ENCODE measurements at regions not wholly inside any gene's neighbourhood (a gene's known extent, or its start where the extent isn't known, plus 50 kb on each side); places are given as distances from the start of the nearest gene placed in this dataset.

DNA sequence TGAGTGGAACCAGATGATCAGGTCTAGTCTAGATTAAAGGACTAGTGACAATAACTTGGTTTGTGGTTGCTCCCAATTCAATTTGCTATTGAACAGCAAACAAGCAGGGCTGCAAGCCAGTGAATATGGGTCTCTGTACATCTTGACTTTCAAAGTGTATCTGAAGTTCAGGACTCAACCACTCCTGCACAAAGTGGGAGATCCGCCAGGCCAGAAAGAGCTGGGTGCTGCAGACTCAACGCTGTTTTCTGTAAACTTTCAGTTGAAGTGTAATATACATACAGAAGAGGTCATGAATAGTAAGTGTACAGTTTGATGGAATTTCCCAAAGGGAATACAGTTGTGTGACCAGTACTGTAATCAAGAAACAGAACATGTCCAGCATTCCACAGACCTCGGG lies 416.6 kb downstream of the RPS24 start:
- DNase-seq (ENCODE audit: low spot score), result peak; percentile 51

DNA sequence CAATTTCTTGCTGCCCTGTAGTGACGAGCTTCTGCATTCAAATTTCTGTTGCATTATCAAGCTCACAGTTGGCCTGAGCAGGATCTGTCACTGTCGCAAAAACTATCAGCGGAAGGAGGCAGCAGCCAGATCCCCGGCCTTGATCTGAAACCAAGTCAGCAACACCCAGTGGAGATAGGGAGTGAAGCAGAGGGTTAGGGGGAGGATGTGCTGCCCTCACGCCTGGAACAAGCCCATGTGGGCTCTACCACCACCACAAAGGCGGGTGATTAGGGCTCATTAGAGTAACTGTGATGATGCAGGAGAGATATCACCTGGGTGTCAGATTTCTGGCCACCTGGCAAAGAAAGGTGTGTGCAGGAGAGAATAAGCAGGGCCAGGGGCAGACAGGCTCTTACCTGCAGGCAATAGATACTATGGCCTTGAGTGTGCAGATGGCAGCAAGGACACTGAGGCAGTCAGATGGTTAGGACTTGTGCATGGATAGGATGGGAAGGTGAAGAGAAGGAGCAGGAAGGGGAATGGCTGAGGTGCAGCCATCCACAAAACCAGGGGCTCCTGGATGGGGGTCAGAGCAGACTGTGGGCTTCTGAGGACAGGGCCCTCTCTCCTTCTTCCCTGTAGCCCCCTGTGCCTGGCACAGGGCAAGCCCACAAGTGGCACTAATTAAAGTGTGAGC lies 417.3 kb downstream of the RPS24 start:
- DNase-seq (ENCODE audit: low spot score), result peak; percentile 53

DNA sequence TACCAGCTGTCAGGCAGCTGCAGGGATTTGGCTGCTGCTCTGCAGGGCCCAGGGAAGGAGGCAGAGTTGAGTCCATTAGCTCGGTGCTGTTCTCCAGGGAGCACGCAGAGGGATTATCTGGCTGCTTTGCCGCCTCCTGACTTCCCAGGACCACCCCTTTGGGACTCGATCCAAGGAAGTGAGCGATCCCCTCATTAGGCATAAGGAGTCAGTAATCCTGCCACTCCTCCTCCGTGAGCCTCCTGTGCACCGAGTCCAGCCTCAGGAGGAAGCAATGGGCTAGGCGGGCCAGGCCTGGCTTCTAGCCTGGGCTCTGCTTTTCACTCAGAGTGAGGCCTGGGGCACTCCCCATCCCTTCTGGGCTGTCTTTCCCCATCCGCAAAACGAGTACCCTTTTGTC lies 417.9 kb downstream of the RPS24 start:
- DNase-seq (ENCODE audit: low spot score), result peak; percentile 89

DNA sequence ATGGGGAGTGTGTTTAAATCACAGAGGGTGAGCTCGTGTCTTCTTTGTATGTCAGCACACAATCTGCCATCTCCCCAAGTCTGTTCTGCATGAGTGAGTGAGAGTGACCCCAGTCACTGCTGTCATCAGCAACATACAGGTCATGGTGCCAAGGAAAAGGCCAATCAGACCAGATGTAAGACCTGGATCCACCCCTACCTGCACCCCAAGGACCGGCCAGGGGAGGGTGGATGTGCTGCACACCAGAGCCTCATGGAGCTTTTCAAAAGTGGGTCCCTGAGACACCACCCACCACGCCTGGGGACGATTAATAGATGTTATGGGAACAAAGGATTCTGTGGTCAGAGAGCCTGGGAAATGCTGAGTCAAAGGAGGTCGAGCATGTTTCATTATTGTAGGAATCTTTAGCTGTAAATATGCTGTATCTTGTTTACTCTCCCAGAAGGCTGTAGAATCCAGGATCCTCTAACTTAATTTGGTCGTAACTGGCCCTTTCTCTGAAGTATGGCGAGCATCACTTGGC lies 420.5 kb downstream of the RPS24 start:
- no peak for DNase-seq (ENCODE audit: low spot score)

DNA sequence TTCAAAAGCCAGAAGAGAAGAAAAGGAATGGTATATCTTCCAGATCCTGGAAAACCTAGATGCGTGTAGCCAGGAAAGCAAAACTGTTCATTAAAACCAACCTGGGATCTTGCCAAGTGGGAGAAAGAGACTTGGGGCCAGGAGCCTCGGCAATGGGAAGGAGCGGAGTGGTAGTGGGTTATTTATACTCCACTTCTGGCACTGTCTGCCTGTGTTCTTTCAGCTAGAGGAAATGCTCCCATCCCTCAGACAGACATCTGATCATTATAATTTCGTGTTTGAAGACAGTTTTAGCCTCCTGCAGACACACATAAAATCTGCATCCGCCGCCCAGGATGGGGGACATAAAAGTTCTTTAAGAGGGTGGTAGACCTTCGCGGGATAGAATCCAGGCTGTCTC lies 421.6 kb downstream of the RPS24 start:
- no peak for DNase-seq (ENCODE audit: low spot score)

DNA sequence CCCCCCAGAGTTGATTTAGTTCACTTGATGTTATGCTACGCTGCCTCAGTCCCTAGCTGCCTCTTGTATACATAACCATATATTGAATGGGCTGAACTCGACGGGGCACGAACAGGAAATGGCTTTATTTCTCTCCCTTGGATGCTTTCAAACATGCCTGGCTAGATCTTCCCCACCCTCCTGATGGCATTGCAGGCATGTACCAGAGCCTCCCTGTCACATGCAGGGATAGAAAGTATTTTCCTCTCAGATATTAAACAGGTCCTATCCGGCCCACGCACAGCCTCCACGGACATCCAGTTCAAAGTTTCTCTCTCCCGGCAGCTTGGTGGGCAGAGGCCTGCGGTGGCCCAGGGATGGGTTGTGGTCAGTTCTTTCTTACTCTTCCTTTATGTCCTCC lies 422.1 kb downstream of the RPS24 start:
- no peak for DNase-seq (ENCODE audit: low spot score)

DNA sequence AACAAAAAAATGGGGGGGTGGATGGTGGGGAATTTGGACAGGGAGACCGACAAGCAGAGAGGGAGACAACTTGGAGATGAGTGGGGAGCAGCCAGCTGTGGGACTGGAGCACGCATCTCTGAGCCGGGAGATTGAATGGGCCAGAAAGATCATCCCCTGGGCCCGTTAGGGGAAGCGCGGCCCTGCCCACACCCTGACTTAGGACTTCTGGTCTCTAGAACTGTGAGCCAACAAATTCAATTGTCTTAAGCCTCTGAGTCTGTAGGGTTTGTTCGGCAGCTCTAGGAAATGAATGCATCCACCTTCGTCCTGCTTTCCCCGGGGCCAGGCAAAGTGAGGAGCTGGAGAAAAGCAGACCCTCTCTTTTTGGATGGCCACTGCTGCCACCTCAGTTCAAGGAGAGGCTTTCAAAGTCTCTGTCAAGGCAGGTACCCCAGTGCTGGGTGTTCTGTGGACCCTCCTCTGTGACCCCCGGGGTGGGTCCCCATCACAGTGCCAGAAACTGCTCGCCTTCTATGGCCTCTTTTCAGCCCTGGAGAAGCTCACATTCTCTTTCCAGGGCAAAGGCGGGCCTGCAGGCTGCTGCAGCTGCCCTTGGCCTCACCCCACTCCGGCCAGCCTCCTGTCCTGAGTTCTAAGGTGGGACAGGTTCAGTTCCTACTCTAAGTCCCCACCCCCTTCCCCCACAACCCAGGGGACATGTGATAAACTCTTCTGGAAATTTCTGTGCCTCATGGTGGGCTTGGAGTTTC lies 423.2 kb downstream of the RPS24 start:
- DNase-seq (ENCODE audit: low spot score), result peak; percentile 65

DNA sequence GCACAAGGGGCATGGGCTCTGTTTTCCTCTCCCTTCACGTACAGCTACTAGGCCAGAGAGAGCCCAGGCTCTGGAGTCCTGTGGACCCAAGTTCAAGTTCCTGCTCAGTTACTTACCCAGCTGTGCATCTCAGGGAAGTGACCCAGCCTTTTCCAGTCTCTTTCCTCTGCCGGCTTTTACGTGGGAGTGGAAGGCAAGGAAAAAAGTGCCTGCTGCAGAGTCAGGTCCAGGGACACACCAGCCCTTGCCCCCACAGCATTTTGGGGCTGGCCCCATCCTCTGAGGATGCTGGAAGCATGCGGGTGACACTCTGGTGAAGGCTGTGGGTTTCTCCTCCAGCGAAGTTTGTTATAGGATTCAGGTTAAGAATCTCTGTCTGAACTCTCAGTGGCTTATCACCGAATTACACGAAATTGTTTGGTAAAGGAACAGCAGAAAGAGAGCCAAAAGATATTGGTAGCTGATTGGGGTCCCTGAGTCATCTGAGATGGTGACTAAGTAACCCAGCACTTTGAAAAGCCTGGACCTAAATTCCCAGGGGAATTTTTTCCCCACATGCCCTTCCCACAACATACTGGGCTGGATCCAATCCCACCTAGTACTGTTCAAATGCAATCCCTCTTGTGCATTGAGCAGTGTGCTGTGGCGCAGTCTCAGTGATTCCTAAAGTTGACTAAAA lies 424.3 kb downstream of the RPS24 start:
- DNase-seq (ENCODE audit: low spot score), result peak; percentile 60

DNA sequence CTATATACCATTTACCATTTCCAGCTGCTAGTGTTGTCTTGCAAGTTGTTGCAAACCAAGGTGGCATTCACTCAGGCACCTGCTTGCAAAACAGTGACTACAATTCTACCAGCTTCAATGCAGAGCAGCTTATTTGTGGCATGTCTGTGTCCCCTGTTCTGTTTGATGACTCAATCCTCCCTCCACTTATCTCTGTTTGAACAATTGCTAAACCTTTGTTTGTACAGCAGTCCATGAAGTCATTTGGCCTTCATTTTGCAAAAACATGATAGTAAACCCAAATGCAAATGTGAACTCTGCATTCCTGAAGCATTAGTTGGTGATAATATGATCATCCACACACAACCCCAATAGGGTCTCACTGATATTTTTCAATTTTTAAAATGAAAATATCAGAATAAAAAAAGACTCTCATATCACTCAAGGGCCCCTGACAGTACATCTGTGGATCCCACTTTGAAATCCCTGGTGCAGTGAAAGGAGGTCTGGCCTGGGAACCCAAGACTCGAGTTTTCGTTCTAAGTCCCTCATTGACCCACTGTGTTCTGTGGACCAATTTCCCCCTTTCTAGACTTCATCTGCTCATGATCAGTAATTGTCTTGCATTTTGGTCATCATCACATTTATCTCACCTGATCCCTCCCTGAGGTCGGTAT lies 425.4 kb downstream of the RPS24 start:
- no peak for DNase-seq (ENCODE audit: low spot score)

DNA sequence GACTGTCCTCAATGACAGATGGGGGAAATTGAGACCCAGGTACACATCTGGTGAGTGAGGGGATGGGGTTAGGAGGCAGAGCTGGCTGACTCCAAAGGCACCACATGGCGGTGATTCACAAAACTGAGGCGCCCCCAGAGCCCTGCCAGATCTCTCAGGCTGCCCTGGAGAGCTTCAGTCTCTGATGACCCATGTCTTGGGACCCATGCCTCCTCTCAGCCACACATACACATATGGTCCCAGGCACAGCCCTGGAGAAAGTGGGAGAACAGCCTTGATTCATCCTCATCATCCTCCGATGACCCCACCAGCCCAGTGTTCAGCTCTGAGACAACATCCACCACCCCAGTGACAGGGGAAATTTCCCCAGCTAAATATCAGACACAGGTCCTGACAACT lies 426.0 kb downstream of the RPS24 start:
- peak; percentile 74 for DNase-seq (ENCODE audit: low spot score)

DNA sequence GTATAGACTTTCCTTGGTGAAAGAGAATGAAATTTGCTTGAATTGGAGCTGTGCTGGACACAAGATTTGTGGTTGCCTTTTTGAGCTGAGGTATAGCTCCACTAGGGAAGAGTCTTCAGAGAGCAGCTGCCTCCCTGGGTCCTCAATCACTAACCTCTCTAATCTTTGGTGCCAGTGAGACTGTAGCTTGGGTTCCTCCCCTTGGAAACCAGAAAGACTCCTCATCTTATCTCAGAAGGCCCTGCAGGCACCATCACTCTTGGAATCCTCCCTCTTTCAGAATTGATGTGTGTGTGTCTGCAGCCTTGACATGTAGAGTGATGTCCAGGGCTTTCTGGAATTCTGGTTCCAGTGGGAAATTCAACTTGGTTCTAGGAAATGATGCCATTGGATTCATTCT lies 426.5 kb downstream of the RPS24 start:
- DNase-seq (ENCODE audit: low spot score), result no peak

DNA sequence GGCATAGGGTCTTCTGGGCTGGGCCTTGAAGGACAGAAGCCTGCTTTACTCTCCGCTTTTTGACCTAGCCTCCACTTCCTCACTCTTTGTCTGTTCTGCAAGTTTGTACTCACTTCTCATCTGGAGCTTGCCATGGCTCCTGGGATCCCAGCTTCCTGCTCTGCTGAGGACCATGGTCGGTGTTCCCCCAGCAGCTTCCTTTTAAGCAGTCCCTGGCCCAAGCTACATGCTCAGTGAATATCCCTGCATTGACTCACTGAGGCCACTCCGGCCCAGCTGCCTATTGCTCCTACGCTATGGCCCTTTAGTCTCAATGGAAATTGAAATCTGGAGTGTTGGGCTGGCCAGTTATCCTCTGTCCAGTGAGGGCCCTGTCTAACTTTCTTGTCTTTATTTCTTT lies 427.7 kb downstream of the RPS24 start:
- peak; percentile 51 for DNase-seq (ENCODE audit: low spot score)

DNA sequence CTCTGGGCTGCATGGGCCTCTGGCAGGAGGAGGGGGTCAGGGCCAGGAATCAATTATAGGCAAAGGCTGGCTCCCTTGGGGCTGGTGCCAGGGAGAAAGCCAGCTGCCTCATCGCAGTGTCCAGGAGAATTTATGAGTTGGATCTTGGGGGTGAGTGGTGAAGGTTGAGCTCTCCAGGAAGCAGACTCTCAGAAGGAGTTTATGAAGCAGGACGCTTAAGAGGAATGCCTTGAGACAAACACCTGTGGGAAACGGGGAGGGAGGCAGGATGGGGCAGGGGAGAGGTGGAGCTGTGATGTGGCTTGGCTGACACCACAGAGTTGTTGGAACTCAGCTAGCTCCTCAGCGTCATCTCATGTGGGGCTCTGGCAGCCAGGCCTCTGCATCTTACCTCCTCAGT lies 428.5 kb downstream of the RPS24 start:
- DNase-seq (ENCODE audit: low spot score), result no peak

DNA sequence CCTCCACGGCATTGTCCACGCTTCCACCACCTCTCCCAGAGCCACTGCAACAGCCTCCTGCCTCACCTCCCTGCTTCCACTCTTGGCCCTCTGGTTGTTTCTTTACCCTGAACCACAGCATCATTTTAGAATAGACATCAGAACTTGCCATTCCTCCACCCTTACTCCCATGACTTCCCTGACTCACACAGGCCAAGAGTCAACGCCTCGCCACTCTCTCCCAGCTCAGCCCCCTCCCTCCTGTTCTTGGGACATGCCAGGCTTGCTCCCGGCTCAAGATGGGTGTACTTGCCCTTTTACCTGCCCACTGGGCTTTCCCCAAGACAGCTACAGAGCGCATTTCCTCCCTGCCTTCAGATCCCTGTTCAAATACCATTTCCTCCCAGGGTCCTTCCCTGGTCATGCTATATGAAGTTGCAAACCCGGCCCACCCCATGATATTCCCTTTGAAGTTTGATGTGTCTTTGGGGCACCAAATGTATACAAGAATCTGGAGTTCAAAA lies 429.1 kb downstream of the RPS24 start:
- peak; percentile 57 for DNase-seq (ENCODE audit: low spot score)

DNA sequence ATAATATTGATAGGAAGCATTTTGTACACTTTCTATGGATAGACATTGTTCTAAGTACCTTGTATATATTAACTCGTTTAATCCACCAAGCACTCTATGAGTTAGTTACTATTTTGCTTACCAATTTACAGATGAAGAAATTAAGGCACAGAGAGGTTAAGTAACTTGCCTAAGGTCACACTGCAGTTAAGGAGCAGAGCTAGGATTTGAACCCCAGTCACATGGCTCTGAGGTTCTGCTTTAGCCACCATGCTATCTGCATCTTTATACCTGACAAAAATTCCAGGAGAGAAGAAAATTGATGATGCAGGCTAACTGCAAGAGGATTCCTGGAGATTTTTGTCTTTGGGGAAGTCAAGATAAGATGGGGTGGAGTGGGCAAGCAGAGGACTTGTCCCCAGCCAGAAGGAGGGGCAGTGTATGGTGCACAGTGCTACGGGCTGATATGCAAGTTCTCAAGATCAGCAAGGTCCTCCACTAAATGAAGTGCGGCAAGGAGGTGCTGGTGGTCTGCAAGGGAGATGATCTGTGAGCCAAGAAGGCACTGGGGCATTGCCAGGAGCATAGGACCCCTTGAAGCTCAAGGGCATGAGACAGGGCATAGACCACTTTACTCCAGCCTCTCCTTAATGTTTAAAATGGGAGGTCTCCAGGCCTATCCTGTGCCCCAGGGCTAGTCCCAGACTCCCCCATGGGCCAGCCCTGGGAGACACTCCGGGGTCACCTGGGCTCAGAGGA lies 430.6 kb downstream of the RPS24 start:
- peak; percentile 65 for DNase-seq (ENCODE audit: low spot score)

DNA sequence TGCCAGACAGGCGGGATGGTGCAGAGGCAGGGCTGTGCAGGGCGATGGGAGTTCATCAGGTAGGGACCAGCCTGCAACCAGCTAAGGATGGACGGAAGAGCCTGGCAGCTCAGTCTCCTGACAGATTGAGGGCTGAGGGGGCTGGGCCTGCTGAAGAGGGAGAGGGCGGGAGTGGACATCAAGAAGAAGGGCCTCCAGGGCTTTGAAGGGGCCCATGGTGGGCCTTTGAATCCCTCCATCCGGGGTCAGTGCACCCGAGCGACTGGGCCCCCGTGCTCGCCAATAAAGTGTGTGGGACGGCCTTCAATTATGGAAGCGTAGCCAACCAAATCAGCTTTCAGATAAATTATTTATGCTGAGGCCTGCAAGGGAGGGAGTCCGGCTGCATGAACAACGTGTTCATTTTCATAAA lies 431.2 kb downstream of the RPS24 start:
- no peak for DNase-seq (ENCODE audit: low spot score)

DNA sequence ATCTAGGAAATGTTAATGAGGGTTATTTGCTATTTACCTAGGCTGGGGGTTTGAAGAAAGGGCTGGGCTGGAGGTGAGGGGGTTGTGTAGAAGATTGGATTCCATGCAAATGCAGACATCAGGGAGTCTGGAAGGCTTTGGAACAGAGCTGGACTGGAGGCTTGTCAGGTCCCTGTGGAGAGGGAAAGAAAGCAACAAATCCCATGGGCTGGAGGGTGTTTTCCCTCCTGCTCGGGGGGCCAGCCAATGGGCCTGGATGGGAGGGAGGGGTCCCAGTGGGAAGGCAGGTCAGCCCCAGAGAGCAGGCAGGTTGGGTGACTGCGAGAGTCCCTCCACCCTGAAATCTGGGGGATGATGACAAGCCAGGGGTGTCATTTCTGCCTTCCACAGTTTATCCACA lies 431.8 kb downstream of the RPS24 start:
- DNase-seq (ENCODE audit: low spot score), result peak; percentile 33

DNA sequence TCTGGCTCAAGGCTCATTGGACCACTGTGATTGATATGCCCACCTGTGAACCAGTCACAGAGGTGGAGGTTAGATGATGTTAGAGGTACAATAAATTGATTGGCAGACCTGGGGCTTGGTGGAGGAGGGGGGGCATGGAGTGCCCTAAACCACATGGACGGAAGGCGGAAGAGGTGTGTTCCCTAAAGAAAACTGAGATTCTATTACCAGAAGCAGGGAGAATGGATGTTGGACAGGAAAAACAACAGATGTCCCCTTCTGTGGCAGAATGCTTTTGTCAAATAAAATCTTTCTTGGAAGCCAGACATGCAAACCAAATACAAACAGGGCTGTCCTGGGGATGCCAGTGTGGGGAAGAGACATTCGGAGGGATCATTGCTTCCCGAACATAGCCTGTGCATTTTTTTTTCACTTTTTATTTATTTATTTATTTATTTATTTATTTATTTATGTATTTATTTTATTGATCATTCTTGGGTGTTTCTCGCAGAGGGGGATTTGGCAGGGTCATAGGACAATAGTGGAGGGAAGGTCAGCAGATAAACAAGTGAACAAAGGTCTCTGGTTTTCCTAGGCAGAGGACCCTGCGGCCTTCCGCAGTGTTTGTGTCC lies 433.9 kb downstream of the RPS24 start:
- peak; percentile 28 for DNase-seq (ENCODE audit: low spot score)

DNA sequence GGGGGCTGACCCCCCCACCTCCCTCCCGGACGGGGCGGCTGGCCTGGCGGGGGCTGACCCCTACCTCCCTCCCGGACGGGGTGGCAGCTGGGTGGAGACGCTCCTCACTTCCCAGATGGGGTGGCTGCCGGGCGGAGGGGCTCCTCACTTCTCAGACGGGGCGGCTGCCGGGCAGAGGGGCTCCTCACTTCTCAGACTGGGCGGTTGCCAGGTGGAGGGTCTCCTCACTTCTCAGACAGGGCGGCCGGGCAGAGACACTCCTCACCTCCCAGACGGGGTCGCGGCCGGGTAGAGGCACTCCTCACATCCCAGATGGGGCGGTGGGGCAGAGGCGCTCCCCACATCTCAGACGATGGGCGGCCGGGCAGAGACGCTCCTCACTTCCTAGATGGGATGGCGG lies 435.1 kb downstream of the RPS24 start:
- peak; percentile 75 for DNase-seq (ENCODE audit: low spot score)
